B cell (primary cell): ENCODE measurements at regions not wholly inside any gene's neighbourhood (a gene's known extent, or its start where the extent isn't known, plus 50 kb on each side); places are given as distances from the start of the nearest gene placed in this dataset.

Source experiments
- ATAC-seq: fragments of 200-7000 bp; cut with Tn5 transposase; one replicate; pipeline ENCODE4 v1.10.0; 2021; ENCODE audit warnings: low read depth, mild to moderate bottlenecking, moderate number of reproducible peaks, moderate library complexity
- CTCF ChIA-PET: fragments of 350-600 bp; sonication (Branson Sonifier 250); formaldehyde crosslinking; loops from one replicate; lab custom pipeline; 2021; ENCODE audit warnings: antibody characterized with exemption, inconsistent platforms; lab: Charles Lee
- POLR2A ChIA-PET: fragments of 350-600 bp; sonication (Branson Sonifier 250); formaldehyde crosslinking; loops from one replicate; lab custom pipeline; 2021; ENCODE audit warnings: antibody characterized with exemption; lab: Charles Lee
- DNase-seq: peaks from one replicate; pipeline ENCODE4 v3.0.0; 2013
- H2AFZ ChIP-seq: 2 replicates; pipeline ENCODE4 v1.6.1; 2012; ENCODE audit warnings: mild to moderate bottlenecking, low read depth, low read length; ENCODE audit not compliant: insufficient read depth, poor library complexity, severe bottlenecking
- H3K27ac ChIP-seq, 2 donors: 1 replicate in 1 of 2; 2 replicates in 1 of 2; pipeline ENCODE4 v1.5.1; 2012 to 2013; ENCODE audit warnings: low read length in 2 of 2, mild to moderate bottlenecking in 2 of 2, moderate library complexity in 1 of 2
- H3K27me3 ChIP-seq, 4 experiments: fragments of 200-600 bp in 1 of 4; sonication (generic) in 1 of 4; replicated peaks in 1 of 4; 1 replicate in 2 of 4; 2 replicates in 2 of 4; pipeline versions ENCODE4 v1.6.1 to v1.7.0; 2013 to 2016; ENCODE audit warnings: low read length in 3 of 4, mild to moderate bottlenecking in 2 of 4, mixed read lengths in 1 of 4, moderate library complexity in 1 of 4; ENCODE audit not compliant: insufficient read depth in 4 of 4, control insufficient read depth in 3 of 4; ENCODE audit errors: control extremely low read depth in 1 of 4
- H3K36me3 ChIP-seq, 2 experiments: replicated peaks in 1 of 2; 1 replicate in 1 of 2; 2 replicates in 1 of 2; pipeline versions ENCODE4 v1.6.1 to v1.7.1; 2013; ENCODE audit warnings: low read length in 1 of 2; ENCODE audit not compliant: insufficient read depth in 2 of 2, control insufficient read depth in 1 of 2; ENCODE audit errors: control extremely low read depth in 1 of 2, extremely low read depth in 1 of 2
- H3K4me1 ChIP-seq, 2 donors: fragments of 200-600 bp in 1 of 2; sonication (generic) in 1 of 2; 1 replicate in 1 of 2; 2 replicates in 1 of 2; pipeline versions ENCODE4 v1.5.1 to v1.6.1; 2013 to 2017; ENCODE audit warnings: low read length in 2 of 2; ENCODE audit not compliant: control insufficient read depth in 2 of 2, insufficient read depth in 2 of 2
- H3K4me2 ChIP-seq: replicated peaks from 2 replicates; pipeline ENCODE3; 2012; ENCODE audit warnings: mild to moderate bottlenecking, low read depth, low read length; ENCODE audit not compliant: poor library complexity, severe bottlenecking
- H3K4me3 ChIP-seq, 5 experiments: fragments of 200-600 bp in 1 of 5; sonication (generic) in 1 of 5; 1 replicate in 3 of 5; 2 replicates in 2 of 5; pipeline versions ENCODE4 v1.5.1 to v1.7.0; 2011 to 2016; ENCODE audit warnings: low read length in 4 of 5, mild to moderate bottlenecking in 4 of 5, low read depth in 2 of 5, control low read depth in 1 of 5, moderate library complexity in 1 of 5; ENCODE audit not compliant: insufficient read depth in 1 of 5; ENCODE audit errors: control extremely low read depth in 1 of 5, extremely low read depth in 1 of 5
- H3K79me2 ChIP-seq: fragments of 200-600 bp; sonication (generic); one replicate; pipeline ENCODE4 v1.6.0; 2016; ENCODE audit warnings: low read length; ENCODE audit not compliant: control insufficient read depth, insufficient read depth
- H3K9ac ChIP-seq: fragments of 200-600 bp; sonication (generic); 2 replicates; pipeline ENCODE4 v1.6.1; 2017; ENCODE audit warnings: mild to moderate bottlenecking, low read length, moderate library complexity
- H3K9me3 ChIP-seq, 3 donors: one replicate each; pipeline versions ENCODE4 v1.6.1 to v1.7.1; 2013; ENCODE audit warnings: low read length in 2 of 3; ENCODE audit not compliant: control insufficient read depth in 2 of 3, insufficient read depth in 1 of 3; ENCODE audit errors: control extremely low read depth in 1 of 3
- H4K20me1 ChIP-seq: 2 replicates; pipeline ENCODE4 v1.6.0; 2012; ENCODE audit warnings: mild to moderate bottlenecking, low read length; ENCODE audit not compliant: insufficient read depth, control insufficient read depth, poor library complexity, severe bottlenecking
- H3K27ac Mint-ChIP-seq: one replicate; pipeline ENCODE4 v1.8.0; 2021; ENCODE audit warnings: mixed read lengths
- H3K27me3 Mint-ChIP-seq: one replicate; pipeline ENCODE4 v1.8.0; 2021; ENCODE audit warnings: mixed read lengths
- H3K4me1 Mint-ChIP-seq: one replicate; pipeline ENCODE4 v1.8.0; 2021; ENCODE audit warnings: mixed read lengths
- H3K4me3 Mint-ChIP-seq: one replicate; pipeline ENCODE4 v1.8.0; 2021; ENCODE audit warnings: mixed read lengths
- H3K9me3 Mint-ChIP-seq: one replicate; pipeline ENCODE4 v1.8.0; 2022; ENCODE audit warnings: mixed read lengths; ENCODE audit not compliant: insufficient read depth
- EZH2 ChIP-seq: IDR thresholded peaks from 2 replicates; pipeline ENCODE4 v1.6.1; 2012; ENCODE audit warnings: borderline replicate concordance, low read depth, mild to moderate bottlenecking, moderate library complexity, low read length; ENCODE audit not compliant: insufficient read depth, poor library complexity, severe bottlenecking
- whole genome bisulfite sequencing: methylation state at CpG from one replicate; pipeline ENCODE4 v1.1.5; 2013; ENCODE audit warnings: missing lambda C conversion rate; ENCODE audit not compliant: insufficient coverage; 5-methylcytosine and 5-hydroxymethylcytosine counted together
- intact Hi-C: fragments of 100-400 bp; cut with micrococcal nuclease; formaldehyde crosslinking; loops from one replicate; pipeline ENCODE4 v1.10.0; 2022
- TF ChIP-seq, protein P1 (sequence below): fragments of 200-600 bp; IDR thresholded peaks from one replicate; pipeline ENCODE4 v1.8.0; 2022; ENCODE audit warnings: antibody characterized with exemption, mild to moderate bottlenecking

DNA sequence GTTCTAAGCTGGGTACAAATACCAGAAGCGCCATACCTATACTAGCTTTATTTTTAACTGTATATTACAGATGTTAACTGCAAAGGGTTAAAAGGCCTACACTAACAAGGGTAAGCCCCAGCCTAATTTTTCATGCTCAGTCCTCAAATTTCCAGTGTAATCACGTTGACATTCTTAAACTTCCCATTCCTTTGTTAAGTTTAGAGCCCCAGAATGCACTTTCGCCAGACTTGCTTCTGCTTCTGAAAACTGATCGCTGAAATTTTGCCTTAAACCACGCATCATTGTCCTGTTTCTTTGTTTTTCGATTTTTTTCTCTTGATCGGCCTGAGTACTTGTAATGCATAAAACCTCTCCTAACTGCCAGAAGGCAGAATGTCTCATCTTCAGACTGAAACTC lies 2141.9 kb upstream of the AGA start:
- no peak overlapping the region for H3K27ac Mint-ChIP-seq
- Histone ChIP-seq H3K4me3 (no peak overlapping the region), H3K27ac (no peak overlapping the region), H3K4me1 (no peaks in the 10 kb centered on the region), H3K36me3 (no peaks in the 10 kb centered on the region), H4K20me1 (no peaks in the 10 kb centered on the region), H2AFZ (no peak overlapping the region), H3K9me3 (peaks cover 0 to 7% (median 0%) of the 10 kb centered on the region in 3 donors), H3K27me3 (no peaks in the 10 kb centered on the region), H3K4me2 (no peak overlapping the region), H3K9ac (no peak overlapping the region), H3K79me2 (no peaks in the 10 kb centered on the region)
- H3K4me3 Mint-ChIP-seq = no peak overlapping the region
- CTCF ChIA-PET = no interaction called here
- intact Hi-C loops = no loop called here
- POLR2A ChIA-PET = no interaction called here
- WGBS = 0% methylated on average over 1 of the region's 7 CpGs
- TF ChIP-seq EZH2 = no peak
- TF ChIP-seq, protein P1, sequence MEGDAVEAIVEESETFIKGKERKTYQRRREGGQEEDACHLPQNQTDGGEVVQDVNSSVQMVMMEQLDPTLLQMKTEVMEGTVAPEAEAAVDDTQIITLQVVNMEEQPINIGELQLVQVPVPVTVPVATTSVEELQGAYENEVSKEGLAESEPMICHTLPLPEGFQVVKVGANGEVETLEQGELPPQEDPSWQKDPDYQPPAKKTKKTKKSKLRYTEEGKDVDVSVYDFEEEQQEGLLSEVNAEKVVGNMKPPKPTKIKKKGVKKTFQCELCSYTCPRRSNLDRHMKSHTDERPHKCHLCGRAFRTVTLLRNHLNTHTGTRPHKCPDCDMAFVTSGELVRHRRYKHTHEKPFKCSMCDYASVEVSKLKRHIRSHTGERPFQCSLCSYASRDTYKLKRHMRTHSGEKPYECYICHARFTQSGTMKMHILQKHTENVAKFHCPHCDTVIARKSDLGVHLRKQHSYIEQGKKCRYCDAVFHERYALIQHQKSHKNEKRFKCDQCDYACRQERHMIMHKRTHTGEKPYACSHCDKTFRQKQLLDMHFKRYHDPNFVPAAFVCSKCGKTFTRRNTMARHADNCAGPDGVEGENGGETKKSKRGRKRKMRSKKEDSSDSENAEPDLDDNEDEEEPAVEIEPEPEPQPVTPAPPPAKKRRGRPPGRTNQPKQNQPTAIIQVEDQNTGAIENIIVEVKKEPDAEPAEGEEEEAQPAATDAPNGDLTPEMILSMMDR = no peak
- DNase-seq = no peak
- H3K27me3 Mint-ChIP-seq = no peaks in the 10 kb centered on the region
- H3K9me3 Mint-ChIP-seq = no peaks in the 10 kb centered on the region
- no peak for ATAC-seq
- no peaks in the 10 kb centered on the region for H3K4me1 Mint-ChIP-seq

DNA sequence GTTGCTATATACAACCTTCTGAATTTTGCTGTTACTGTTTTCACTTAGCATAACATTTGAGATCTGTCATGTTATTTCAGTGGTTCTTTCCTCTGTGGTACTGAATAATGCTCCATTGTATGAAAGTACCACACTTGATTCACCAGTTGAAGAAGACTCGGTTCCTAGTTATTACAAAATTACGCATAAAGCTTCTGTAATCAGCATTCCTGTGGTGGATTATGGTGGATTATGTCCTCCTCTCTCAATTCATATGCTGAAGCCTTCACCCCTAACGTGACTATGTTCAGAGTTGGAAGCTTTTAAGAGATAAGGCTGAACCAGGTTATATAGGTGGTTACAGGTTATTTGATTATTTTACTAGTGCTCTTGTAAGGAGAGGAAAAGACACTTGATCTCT lies 2143.5 kb upstream of the AGA start:
- intact Hi-C loops = no loop called here
- no peak for ATAC-seq
- H3K79me2 ChIP-seq = no peaks in the 10 kb centered on the region
- H3K4me3 Mint-ChIP-seq = no peak overlapping the region
- H3K4me2 ChIP-seq = no peak overlapping the region
- no peak overlapping the region for H3K4me3 ChIP-seq
- DNase-seq = no peak
- no peak overlapping the region for H2AFZ ChIP-seq
- POLR2A ChIA-PET = no interaction called here
- H3K4me1 Mint-ChIP-seq = no peaks in the 10 kb centered on the region
- H4K20me1 ChIP-seq = no peaks in the 10 kb centered on the region
- no peak overlapping the region for H3K27ac Mint-ChIP-seq
- CTCF ChIA-PET = no interaction called here
- no peaks in the 10 kb centered on the region for H3K27me3 ChIP-seq
- H3K9me3 ChIP-seq = peaks cover 0 to 7% (median 0%) of the 10 kb centered on the region in 3 donors
- no CpG with 5 or more reads among the region's 3 CpGs for WGBS
- H3K36me3 ChIP-seq = no peaks in the 10 kb centered on the region
- TF ChIP-seq, protein P1 = no peak
- no peak for TF ChIP-seq EZH2
- no peaks in the 10 kb centered on the region for H3K9me3 Mint-ChIP-seq
- H3K4me1 ChIP-seq = no peaks in the 10 kb centered on the region
- H3K27ac ChIP-seq = no peak overlapping the region
- no peaks in the 10 kb centered on the region for H3K27me3 Mint-ChIP-seq
- H3K9ac ChIP-seq = no peak overlapping the region
